Left ventricle myocardium inferior (tissue), 1 donor: ENCODE measurements at regions not wholly inside any gene's neighbourhood (a gene's known extent, or its start where the extent isn't known, plus 50 kb on each side); places are given as distances from the start of the nearest gene placed in this dataset.

Experiments used
- DNase-seq: peaks from one replicate; pipeline ENCODE4 v3.0.0-alpha.2; 2020
- H3K27ac ChIP-seq: fragments of 200-600 bp; replicated peaks from 2 replicates; pipeline ENCODE4 v1.8.0; 2021
- H3K27me3 ChIP-seq: fragments of 200-600 bp; 2 replicates; pipeline ENCODE4 v1.8.0; 2021; ENCODE audit warnings: low read depth
- H3K36me3 ChIP-seq: fragments of 200-600 bp; 2 replicates; pipeline ENCODE4 v1.8.0; 2021
- H3K4me1 ChIP-seq: fragments of 200-600 bp; 2 replicates; pipeline ENCODE4 v1.8.0; 2021
- H3K4me3 ChIP-seq: fragments of 200-600 bp; 2 replicates; pipeline ENCODE4 v1.8.0; 2021; ENCODE audit warnings: mild to moderate bottlenecking, moderate library complexity
- H3K9me3 ChIP-seq: fragments of 200-600 bp; replicated peaks from 2 replicates; pipeline ENCODE4 v1.8.0; 2021
- intact Hi-C: fragments of 100-400 bp; cut with micrococcal nuclease; formaldehyde crosslinking; loops from one replicate; pipeline ENCODE4 v1.11.0; 2022
- TF ChIP-seq, protein P1 (sequence below): fragments of 200-600 bp; IDR thresholded peaks from 2 replicates; pipeline ENCODE4 v1.8.0; 2021; ENCODE audit warnings: antibody characterized with exemption, mild to moderate bottlenecking, borderline replicate concordance
- donor health status: DM: no; HTN: yes; CAD: no; lungs with severe emphysema.

DNA sequence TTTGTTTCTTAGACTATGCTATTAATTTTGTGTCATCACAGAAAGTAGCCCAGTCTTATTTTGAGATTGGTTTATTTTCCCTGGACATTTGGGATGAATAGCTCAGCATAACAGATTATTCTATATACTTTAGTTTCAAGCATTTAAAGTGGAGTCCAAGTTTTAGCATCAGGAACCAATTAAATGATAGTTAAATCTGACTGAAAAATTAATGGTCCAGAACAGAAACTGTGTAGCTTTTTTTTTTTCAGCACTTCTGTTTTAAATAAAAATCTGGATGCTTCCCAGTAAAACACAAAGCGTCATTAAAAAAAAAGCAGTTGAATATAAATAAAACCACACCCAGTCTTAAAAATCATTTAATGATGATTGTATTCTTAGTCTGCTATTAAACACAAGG lies 59.4 kb upstream of the PITX2 start:
- H3K4me3 ChIP-seq, result no peak overlapping the region
- peaks cover 21% of the 10 kb centered on the region for H3K27me3 ChIP-seq
- intact Hi-C loops, result no loop called here
- no peaks in the 10 kb centered on the region for H3K9me3 ChIP-seq
- no peak overlapping the region for H3K27ac ChIP-seq
- H3K4me1 ChIP-seq, result no peaks in the 10 kb centered on the region
- TF ChIP-seq, protein P1, sequence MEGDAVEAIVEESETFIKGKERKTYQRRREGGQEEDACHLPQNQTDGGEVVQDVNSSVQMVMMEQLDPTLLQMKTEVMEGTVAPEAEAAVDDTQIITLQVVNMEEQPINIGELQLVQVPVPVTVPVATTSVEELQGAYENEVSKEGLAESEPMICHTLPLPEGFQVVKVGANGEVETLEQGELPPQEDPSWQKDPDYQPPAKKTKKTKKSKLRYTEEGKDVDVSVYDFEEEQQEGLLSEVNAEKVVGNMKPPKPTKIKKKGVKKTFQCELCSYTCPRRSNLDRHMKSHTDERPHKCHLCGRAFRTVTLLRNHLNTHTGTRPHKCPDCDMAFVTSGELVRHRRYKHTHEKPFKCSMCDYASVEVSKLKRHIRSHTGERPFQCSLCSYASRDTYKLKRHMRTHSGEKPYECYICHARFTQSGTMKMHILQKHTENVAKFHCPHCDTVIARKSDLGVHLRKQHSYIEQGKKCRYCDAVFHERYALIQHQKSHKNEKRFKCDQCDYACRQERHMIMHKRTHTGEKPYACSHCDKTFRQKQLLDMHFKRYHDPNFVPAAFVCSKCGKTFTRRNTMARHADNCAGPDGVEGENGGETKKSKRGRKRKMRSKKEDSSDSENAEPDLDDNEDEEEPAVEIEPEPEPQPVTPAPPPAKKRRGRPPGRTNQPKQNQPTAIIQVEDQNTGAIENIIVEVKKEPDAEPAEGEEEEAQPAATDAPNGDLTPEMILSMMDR, result no peak
- H3K36me3 ChIP-seq, result no peaks in the 10 kb centered on the region
- DNase-seq, result no peak

DNA sequence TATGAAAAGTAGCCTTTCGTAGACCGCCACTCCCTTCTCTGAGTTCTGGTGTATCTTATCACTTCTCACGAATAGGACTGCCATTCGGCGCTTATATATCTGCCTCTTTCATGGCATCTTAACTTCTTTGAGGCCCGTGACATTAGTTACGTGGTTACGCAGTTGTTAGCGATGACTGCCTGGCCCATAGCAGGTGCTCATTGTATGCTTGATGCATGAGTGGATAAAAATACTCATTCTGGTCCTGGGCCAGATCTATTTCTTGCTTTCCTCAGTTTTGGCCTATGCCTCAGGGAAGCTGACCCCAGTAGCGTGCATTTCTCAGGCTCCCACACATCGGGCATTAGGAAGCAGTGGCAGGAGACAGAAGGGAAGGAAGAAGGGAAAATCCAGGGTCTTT lies 60.7 kb upstream of the PITX2 start:
- TF ChIP-seq, protein P1, result no peak
- Histone ChIP-seq H3K4me3 (no peak overlapping the region), H3K27me3 (peaks cover 14% of the 10 kb centered on the region), H3K4me1 (no peaks in the 10 kb centered on the region), H3K9me3 (no peaks in the 10 kb centered on the region), H3K36me3 (no peaks in the 10 kb centered on the region), H3K27ac (no peak overlapping the region)
- intact Hi-C loops, result no loop called here
- no peak for DNase-seq

DNA sequence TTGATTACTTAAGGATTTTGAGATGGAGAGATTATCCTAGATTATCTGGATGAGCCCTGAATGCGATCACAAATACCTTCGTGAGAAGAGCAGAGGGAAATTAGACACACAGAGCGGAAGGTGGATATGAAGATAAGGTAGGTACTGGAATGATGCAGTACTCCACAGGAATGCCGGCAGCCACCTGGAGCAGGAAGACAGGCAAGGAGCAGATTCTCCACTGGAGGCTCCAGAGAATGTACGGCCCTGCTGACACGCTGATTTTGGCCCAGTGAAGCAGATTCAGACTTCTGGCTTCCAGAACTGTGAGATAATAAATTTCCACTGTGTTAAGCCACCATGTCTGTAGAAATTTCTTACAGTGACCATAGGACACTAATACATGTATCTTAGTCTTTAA lies 79.4 kb upstream of the PITX2 start:
- H3K4me1 ChIP-seq, result no peaks in the 10 kb centered on the region
- H3K9me3 ChIP-seq, result peaks cover 16% of the 10 kb centered on the region
- no peaks in the 10 kb centered on the region for H3K36me3 ChIP-seq
- no peak overlapping the region for H3K27ac ChIP-seq
- DNase-seq, result no peak
- no peaks in the 10 kb centered on the region for H3K27me3 ChIP-seq
- TF ChIP-seq, protein P1, result no peak
- H3K4me3 ChIP-seq, result no peak overlapping the region
- intact Hi-C loops, result no loop called here

DNA sequence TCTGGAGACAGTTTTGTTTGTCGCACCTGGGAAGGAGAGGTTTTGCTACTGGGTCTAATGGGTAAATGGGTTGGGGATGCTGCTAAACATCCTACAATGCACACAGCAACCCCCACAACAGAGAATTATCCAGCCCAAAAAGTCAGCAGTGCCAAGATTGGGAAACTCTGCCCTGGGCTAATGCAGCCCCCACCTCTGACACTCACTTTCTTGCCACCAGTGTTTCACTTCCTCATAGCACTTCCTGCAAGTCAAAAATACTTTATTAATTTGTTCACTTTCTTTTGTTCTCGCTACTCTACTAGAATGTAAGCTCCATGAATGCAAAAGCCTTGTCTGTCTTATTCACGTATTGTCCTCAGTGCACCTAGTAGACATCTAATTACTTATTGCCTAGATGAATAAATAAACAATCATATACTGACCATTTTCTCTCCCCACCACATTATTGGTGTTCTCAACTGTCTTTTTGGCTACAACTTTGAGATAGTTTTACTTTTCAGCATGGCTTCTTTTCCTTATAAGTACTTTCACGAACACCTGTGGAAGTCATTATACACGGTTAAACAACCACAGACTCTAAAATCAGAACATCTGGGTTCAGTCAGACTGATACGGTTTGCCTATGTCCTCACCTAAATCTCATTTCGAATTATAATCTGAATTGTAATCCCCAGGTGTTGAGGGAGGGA lies 82.0 kb upstream of the PITX2 start:
- Histone ChIP-seq H3K9me3 (no peaks in the 10 kb centered on the region), H3K36me3 (no peaks in the 10 kb centered on the region), H3K4me1 (no peaks in the 10 kb centered on the region), H3K4me3 (no peak overlapping the region), H3K27ac (no peak overlapping the region), H3K27me3 (no peaks in the 10 kb centered on the region)
- intact Hi-C loops, result no loop called here
- DNase-seq, result no peak
- TF ChIP-seq, protein P1, result no peak

DNA sequence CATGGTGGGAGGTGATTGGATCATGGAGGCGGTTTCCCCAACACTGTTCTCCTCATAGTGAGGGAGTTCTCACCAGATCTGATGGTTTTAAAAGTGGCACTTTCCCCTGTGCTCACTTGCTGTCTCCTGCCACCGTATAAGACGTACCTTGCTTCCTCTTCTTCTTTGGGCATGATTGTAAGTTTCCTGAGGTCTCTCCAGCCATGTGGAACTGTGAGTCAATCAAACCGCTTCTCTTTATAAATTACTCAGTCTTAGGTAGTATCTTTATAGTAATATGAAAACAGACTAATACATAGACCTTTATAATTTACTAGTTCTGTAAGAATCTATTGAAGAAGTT lies 82.5 kb upstream of the PITX2 start:
- no peak for DNase-seq
- Histone ChIP-seq H3K27me3 (no peaks in the 10 kb centered on the region), H3K36me3 (no peaks in the 10 kb centered on the region), H3K27ac (no peak overlapping the region), H3K4me3 (no peak overlapping the region), H3K9me3 (no peaks in the 10 kb centered on the region), H3K4me1 (no peaks in the 10 kb centered on the region)
- intact Hi-C loops, result no loop called here
- TF ChIP-seq, protein P1, result no peak
